ENCODE measurements at regions not wholly inside any gene's neighbourhood (a gene's known extent, or its start where the extent isn't known, plus 50 kb on each side); places are given as distances from the start of the nearest gene placed in this dataset.

GRCh38 chr2:182581196-182581935 lies 134.7 kb upstream of the DNAJC10 start:
- no peak for ATAC-seq (ENCODE audit: insufficient number of reproducible peaks, low FRiP score, low read depth)
- no peak for TF ChIP-seq CTCF (IDR thresholded peaks at IDR 0.05)
- no peak overlapping the region for H3K4me3 ChIP-seq

GRCh38 chr2:182584462-182584861 lies 131.6 kb upstream of the DNAJC10 start:
- no peak for ATAC-seq (ENCODE audit: insufficient number of reproducible peaks, low FRiP score, low read depth)
- no peak for TF ChIP-seq CTCF (IDR thresholded peaks at IDR 0.05)

More at GRCh38 chr2:182581196-182581935, 134.7 kb upstream of the DNAJC10 start:
- no peaks in the 10 kb centered on the region for H3K27me3 ChIP-seq (replicated peaks; ENCODE audit: insufficient read depth)
- H3K27ac ChIP-seq: no peak overlapping the region
- no peak for DNase-seq (ENCODE audit: low spot score)
- H3K4me1 ChIP-seq (ENCODE audit: control insufficient read depth in 1 of 2, low read depth in 2 of 2): peaks cover 0 to 7% of the 10 kb centered on the region in 2 donors
- H3K36me3 ChIP-seq: no peaks in the 10 kb centered on the region
- H3K9me3 ChIP-seq: no peaks in the 10 kb centered on the region

GRCh38 chr2:182585001-182585400 lies 131.1 kb upstream of the DNAJC10 start:
- H3K9me3 ChIP-seq: no peaks in the 10 kb centered on the region
- no peaks in the 10 kb centered on the region for H3K27me3 ChIP-seq (replicated peaks; ENCODE audit: insufficient read depth)
- DNase-seq (ENCODE audit: low spot score) (no peak), ATAC-seq (ENCODE audit: insufficient number of reproducible peaks, low FRiP score, low read depth) (no peak)
- no peak overlapping the region for H3K27ac ChIP-seq
- H3K4me1 ChIP-seq (ENCODE audit: control insufficient read depth in 1 of 2, low read depth in 2 of 2): peaks cover 0 to 7% of the 10 kb centered on the region in 2 donors
- TF ChIP-seq CTCF (IDR thresholded peaks at IDR 0.05): no peak
- H3K36me3 ChIP-seq: no peaks in the 10 kb centered on the region
- no peak overlapping the region for H3K4me3 ChIP-seq

More at GRCh38 chr2:182584462-182584861, 131.6 kb upstream of the DNAJC10 start:
- DNase-seq (ENCODE audit: low spot score): no peak
- Histone ChIP-seq H3K4me1 (ENCODE audit: control insufficient read depth in 1 of 2, low read depth in 2 of 2) (peaks cover 0 to 7% of the 10 kb centered on the region in 2 donors), H3K4me3 (no peak overlapping the region), H3K27ac (no peak overlapping the region), H3K9me3 (no peaks in the 10 kb centered on the region), H3K36me3 (no peaks in the 10 kb centered on the region), H3K27me3 (replicated peaks; ENCODE audit: insufficient read depth) (no peaks in the 10 kb centered on the region)

- Histone ChIP-seq H3K9me3 (no peaks in the 10 kb centered on the region), H3K36me3 (no peaks in the 10 kb centered on the region), H3K27ac (no peak overlapping the region), H3K4me1 (ENCODE audit: control insufficient read depth in 1 of 2, low read depth in 2 of 2) (peaks cover 0 to 7% of the 10 kb centered on the region in 2 donors), H3K27me3 (replicated peaks; ENCODE audit: insufficient read depth) (no peaks in the 10 kb centered on the region), H3K4me3 (no peak overlapping the region)
- ATAC-seq (ENCODE audit: insufficient number of reproducible peaks, low FRiP score, low read depth): no peak
- no peak for DNase-seq (ENCODE audit: low spot score)
- no peak for TF ChIP-seq CTCF (IDR thresholded peaks at IDR 0.05)
Observed at GRCh38 chr2:182585430-182585829, 130.6 kb upstream of the DNAJC10 start.

- peaks cover 0 to 3% of the 10 kb centered on the region in 2 donors for H3K4me1 ChIP-seq (ENCODE audit: control insufficient read depth in 1 of 2, low read depth in 2 of 2)
- no peak for DNase-seq (ENCODE audit: low spot score)
- no peak for ATAC-seq (ENCODE audit: insufficient number of reproducible peaks, low FRiP score, low read depth)
- H3K27ac ChIP-seq: no peak overlapping the region
- no peak overlapping the region for H3K4me3 ChIP-seq
- TF ChIP-seq CTCF (IDR thresholded peaks at IDR 0.05): no peak
- H3K27me3 ChIP-seq (replicated peaks; ENCODE audit: insufficient read depth): no peaks in the 10 kb centered on the region
- H3K9me3 ChIP-seq: no peaks in the 10 kb centered on the region
- H3K36me3 ChIP-seq: no peaks in the 10 kb centered on the region
Observed at GRCh38 chr2:182586426-182586825, 129.6 kb upstream of the DNAJC10 start.

Measured in thoracic aorta (tissue), 2 donors.